Upper lobe of right lung (tissue), 1 donor: ENCODE measurements at regions not wholly inside any gene's neighbourhood (a gene's known extent, or its start where the extent isn't known, plus 50 kb on each side); places are given as distances from the start of the nearest gene placed in this dataset.
A peak's percentile ranks its signal among the peaks of the same experiment; 100 is the strongest.

Experiments
- ATAC-seq: fragments of 200-7000 bp; cut with Tn5 transposase; one replicate; pipeline ENCODE4 v1.9.1; 2020; ENCODE audit warnings: mild to moderate bottlenecking, moderate library complexity
- DNase-seq: peaks from one replicate; pipeline ENCODE4 v3.0.0-alpha.2; 2020
- H3K27ac ChIP-seq: fragments of 200-600 bp; one replicate; pipeline ENCODE4 v1.8.0; 2022
- H3K27me3 ChIP-seq: fragments of 200-600 bp; one replicate; pipeline ENCODE4 v1.8.0; 2022; ENCODE audit warnings: mild to moderate bottlenecking
- H3K36me3 ChIP-seq: fragments of 200-600 bp; one replicate; pipeline ENCODE4 v1.8.0; 2022
- H3K4me1 ChIP-seq: fragments of 200-600 bp; one replicate; pipeline ENCODE4 v1.8.0; 2022
- H3K4me3 ChIP-seq: fragments of 200-600 bp; one replicate; pipeline ENCODE4 v1.8.0; 2022; ENCODE audit warnings: mild to moderate bottlenecking
- H3K9me3 ChIP-seq: fragments of 200-600 bp; one replicate; pipeline ENCODE4 v1.8.0; 2022
- CTCF ChIP-seq: fragments of 200-600 bp; IDR thresholded peaks from one replicate; pipeline ENCODE4 v1.8.0; 2022; ENCODE audit warnings: antibody characterized with exemption
- intact Hi-C: fragments of 100-400 bp; cut with DNase I; formaldehyde crosslinking; loops from one replicate; pipeline ENCODE4 v1.11.0; 2022
- donor health status: DM: no; HTN: yes; CAD: no; lungs with severe emphysema.

DNA sequence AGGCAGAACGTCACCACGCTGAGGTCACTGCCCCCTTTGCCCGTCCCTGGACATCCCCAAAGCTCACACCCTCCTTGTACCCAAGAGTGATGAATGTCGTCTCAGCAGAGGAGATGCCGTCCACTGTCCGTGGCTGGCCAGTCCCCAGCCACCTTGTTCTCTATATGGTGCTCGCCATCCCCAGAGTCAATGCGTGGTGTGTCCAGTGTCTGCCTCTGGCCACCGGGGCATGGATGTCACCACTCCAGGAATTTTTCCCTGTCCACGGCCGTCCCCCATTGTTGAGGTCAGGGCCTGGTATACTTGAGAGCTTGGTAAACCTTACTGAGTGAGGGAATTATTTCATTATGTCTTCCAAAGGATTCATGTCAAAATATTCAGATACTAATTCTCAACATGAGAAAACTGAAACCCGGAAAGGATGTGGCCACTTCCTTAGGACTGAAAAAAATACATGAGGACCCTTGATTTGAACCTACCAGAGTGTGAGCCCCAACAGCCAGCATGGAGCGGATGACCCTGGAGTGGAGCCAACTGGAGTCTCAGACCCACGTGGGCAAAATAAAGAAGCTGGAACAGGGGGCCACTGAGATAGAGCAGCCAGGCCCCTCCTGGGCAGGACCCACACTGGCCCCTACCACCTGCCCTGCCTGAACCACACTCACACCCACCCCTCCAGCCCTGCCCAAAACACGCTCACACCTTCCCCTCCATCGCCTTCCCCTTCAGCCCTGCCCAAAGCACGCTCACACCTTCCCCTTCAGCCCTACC lies 376.4 kb downstream of the BRD1 start:
- intact Hi-C loops, result no loop called here
- Histone ChIP-seq H3K4me1 (no peaks in the 10 kb centered on the region), H3K36me3 (no peaks in the 10 kb centered on the region), H3K27ac (no peak overlapping the region), H3K4me3 (no peak overlapping the region), H3K9me3 (no peaks in the 10 kb centered on the region), H3K27me3 (peaks cover 25% of the 10 kb centered on the region)
- ATAC-seq, result no peak
- no peak for TF ChIP-seq CTCF
- peak; percentile 39 for DNase-seq

DNA sequence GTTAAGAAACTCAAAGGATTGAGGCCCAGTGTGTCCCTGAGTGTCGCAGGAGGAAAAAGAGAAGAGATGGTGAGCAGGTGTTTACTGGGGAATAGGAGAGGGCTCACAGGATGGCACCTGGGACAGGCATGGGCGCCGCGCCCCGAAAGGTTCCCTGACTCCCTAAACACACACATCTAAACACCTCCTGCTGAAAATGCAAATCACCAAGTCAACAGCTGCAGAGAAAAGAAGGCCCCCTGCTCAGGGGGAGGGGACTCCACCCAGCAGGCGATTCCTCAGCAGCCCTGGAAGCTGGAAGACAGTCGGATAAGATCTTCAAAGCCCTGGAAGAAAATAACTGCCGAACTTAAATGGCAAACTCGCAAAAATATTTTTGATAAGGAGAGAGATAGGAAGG lies 377.2 kb downstream of the BRD1 start:
- no peak for ATAC-seq
- no peak for TF ChIP-seq CTCF
- H3K4me3 ChIP-seq, result no peak overlapping the region
- H3K27me3 ChIP-seq, result peaks cover 25% of the 10 kb centered on the region
- H3K27ac ChIP-seq, result no peak overlapping the region
- DNase-seq, result no peak
- no peaks in the 10 kb centered on the region for H3K4me1 ChIP-seq
- no peaks in the 10 kb centered on the region for H3K36me3 ChIP-seq
- intact Hi-C loops, result no loop called here
- no peaks in the 10 kb centered on the region for H3K9me3 ChIP-seq

- H3K9me3 ChIP-seq, result no peaks in the 10 kb centered on the region
- ATAC-seq (no peak), DNase-seq (no peak)
- H3K27ac ChIP-seq, result no peak overlapping the region
- no peak overlapping the region for H3K4me3 ChIP-seq
- TF ChIP-seq CTCF, result no peak
- no peaks in the 10 kb centered on the region for H3K36me3 ChIP-seq
- H3K27me3 ChIP-seq, result peaks cover 25% of the 10 kb centered on the region
- H3K4me1 ChIP-seq, result no peaks in the 10 kb centered on the region
- intact Hi-C loops, result no loop called here
These were observed 377.7 kb downstream of the BRD1 start for GRCh38 chr22:49449811-49450446.

DNA sequence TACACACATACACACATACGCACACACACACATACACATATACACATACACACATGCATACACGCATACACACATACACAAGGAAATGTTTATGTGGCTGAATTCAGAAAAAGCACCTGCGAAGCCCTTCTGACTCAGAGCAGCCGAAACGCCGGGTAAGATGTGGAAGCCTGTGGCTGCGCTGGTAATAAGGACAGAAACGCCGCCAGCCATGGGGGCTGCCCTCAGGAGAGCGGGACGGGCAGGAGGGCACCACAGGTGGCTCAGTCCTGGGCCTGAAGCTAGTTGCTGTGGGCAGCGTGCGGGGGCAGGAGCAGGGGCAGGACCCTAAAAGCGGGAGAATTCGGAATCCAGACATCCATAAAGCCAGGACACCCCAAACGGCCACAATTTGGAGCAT lies 378.3 kb downstream of the BRD1 start:
- Histone ChIP-seq H3K27ac (no peak overlapping the region), H3K27me3 (peaks cover 21% of the 10 kb centered on the region), H3K4me1 (no peaks in the 10 kb centered on the region), H3K4me3 (no peak overlapping the region), H3K36me3 (no peaks in the 10 kb centered on the region), H3K9me3 (no peaks in the 10 kb centered on the region)
- DNase-seq, result no peak
- ATAC-seq, result no peak
- TF ChIP-seq CTCF, result no peak
- intact Hi-C loops, result no loop called here

- peaks cover 21% of the 10 kb centered on the region for H3K27me3 ChIP-seq
- no peaks in the 10 kb centered on the region for H3K9me3 ChIP-seq
- no peak overlapping the region for H3K27ac ChIP-seq
- intact Hi-C loops, result no loop called here
- ATAC-seq, result no peak
- no peak overlapping the region for H3K4me3 ChIP-seq
- no peak for DNase-seq
- no peaks in the 10 kb centered on the region for H3K4me1 ChIP-seq
- H3K36me3 ChIP-seq, result no peaks in the 10 kb centered on the region
- TF ChIP-seq CTCF, result no peak
These were observed 379.1 kb downstream of the BRD1 start for GRCh38 chr22:49448526-49448925.
